Panc1 (cell line): ENCODE measurements at regions not wholly inside any gene's neighbourhood (a gene's known extent, or its start where the extent isn't known, plus 50 kb on each side); places are given as distances from the start of the nearest gene placed in this dataset.

Experiments
- ATAC-seq: fragments of 200-7000 bp; cut with Tn5 transposase; 2 replicates; pipeline ENCODE4 v1.9.1; 2020; ENCODE audit warnings: mild to moderate bottlenecking, moderate library complexity
- BruUV-seq: library from RNA; stranded (reverse); fragments of 400-500 nt; replicated peaks from 2 replicates; lab custom pipeline; 2021; lab: Mats Ljungman, UMichigan
- CTCF ChIA-PET: fragments of 300-600 bp; sonication (Branson Sonifier 250); formaldehyde crosslinking; loops from one replicate; lab custom pipeline; 2022; ENCODE audit warnings: antibody characterized with exemption; lab: Charles Lee
- POLR2A ChIA-PET: fragments of 300-600 bp; sonication (Branson Sonifier 250); formaldehyde crosslinking; loops from one replicate; lab custom pipeline; 2022; ENCODE audit warnings: antibody characterized with exemption; lab: Charles Lee
- DNase-seq: peaks from one replicate; pipeline ENCODE4 v3.0.0-alpha.2; 2010; ENCODE audit warnings: low read depth, low spot score
- H3K27ac ChIP-seq: 2 replicates; pipeline ENCODE4 v1.5.1; 2011; ENCODE audit warnings: mild to moderate bottlenecking, low read length, inconsistent platforms
- H3K27me3 ChIP-seq: fragments of 200-500 bp; sonication (Bioruptor generic); 2 replicates; pipeline ENCODE4 v1.6.0; 2014; ENCODE audit warnings: low read length, inconsistent platforms; ENCODE audit not compliant: control insufficient read depth, insufficient read depth
- H3K36me3 ChIP-seq: fragments of 200-500 bp; sonication (Bioruptor generic); 2 replicates; pipeline ENCODE4 v1.5.1; 2014; ENCODE audit warnings: inconsistent platforms, mild to moderate bottlenecking, low read length, moderate library complexity; ENCODE audit not compliant: control insufficient read depth, insufficient read depth
- H3K4me1 ChIP-seq: 2 replicates; pipeline ENCODE4 v1.5.1; 2011; ENCODE audit warnings: inconsistent platforms, mild to moderate bottlenecking, low read length, moderate library complexity; ENCODE audit not compliant: control insufficient read depth, insufficient read depth
- H3K4me3 ChIP-seq, 2 experiments: 2 replicates each; pipeline ENCODE4 v1.5.1; 2011 to 2012; ENCODE audit warnings: low read depth in 2 of 2, low read length in 2 of 2, mild to moderate bottlenecking in 2 of 2, inconsistent platforms in 1 of 2, moderate library complexity in 1 of 2
- H3K9me3 ChIP-seq: fragments of 200-500 bp; sonication (Bioruptor generic); 2 replicates; pipeline ENCODE4 v1.5.1; 2014; ENCODE audit warnings: low read depth, mild to moderate bottlenecking, inconsistent platforms, low read length, moderate library complexity; ENCODE audit not compliant: control insufficient read depth, insufficient read depth
- POLR2AphosphoS5 ChIP-seq: IDR thresholded peaks from 2 replicates; pipeline ENCODE4 v1.6.1; 2012; ENCODE audit warnings: mild to moderate bottlenecking, low read depth, low read length, moderate library complexity
- SIN3A ChIP-seq: IDR thresholded peaks from 2 replicates; pipeline ENCODE4 v1.6.1; 2012; ENCODE audit warnings: low read depth, mild to moderate bottlenecking, low read length, moderate library complexity, borderline replicate concordance; ENCODE audit not compliant: insufficient read depth
- TCF7L2 ChIP-seq: IDR thresholded peaks from 2 replicates; pipeline ENCODE4 v1.6.1; 2011; ENCODE audit warnings: mild to moderate bottlenecking, low read depth, low read length, inconsistent platforms
- in situ Hi-C: cut with HindIII; loops from 2 replicates; pipeline ENCODE4 v1.10.0; 2016; ENCODE audit warnings: low sequenced_read_pairs, low pct_unique_long_range_greater_than_20kb
- intact Hi-C: fragments of 100-400 bp; cut with micrococcal nuclease; formaldehyde crosslinking; loops from one replicate; pipeline ENCODE4 v1.10.0; 2022; ENCODE audit not compliant: unreplicated experiment
- TF ChIP-seq, protein P1 (sequence below): fragments of 450-650 bp; IDR thresholded peaks from 2 replicates; pipeline ENCODE4 v1.5.1; 2017; ENCODE audit warnings: mild to moderate bottlenecking
- TF ChIP-seq, protein P2 (sequence below), 2 experiments: IDR thresholded peaks; 2 replicates each; pipeline ENCODE4 v1.6.1; 2011 to 2012; ENCODE audit warnings: low read depth in 2 of 2, control low read depth in 1 of 2, low read length in 1 of 2, mild to moderate bottlenecking in 1 of 2, moderate library complexity in 1 of 2; ENCODE audit not compliant: insufficient read depth in 1 of 2

DNA sequence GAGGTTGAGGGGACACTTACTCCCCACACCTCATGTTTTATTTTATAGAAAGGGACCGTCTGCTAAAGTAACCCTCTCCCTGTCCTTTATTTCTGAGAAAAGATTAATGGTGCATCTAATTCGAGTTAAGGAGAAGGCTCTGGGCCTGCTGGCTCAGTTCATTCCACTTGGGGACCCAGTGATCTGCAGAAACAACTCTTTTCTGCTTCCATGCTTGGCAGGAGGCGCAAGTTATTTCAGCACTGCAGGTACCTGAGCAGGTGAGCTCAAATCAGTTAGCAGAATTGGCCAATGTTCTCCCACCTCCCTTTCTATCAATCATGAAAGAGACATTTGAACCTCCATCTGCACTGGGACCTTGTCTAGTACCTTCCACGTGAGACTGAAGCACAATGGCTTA, 396.1 kb downstream of the SFMBT2 start:
- no TSS peak for BruUV-seq
- H3K4me3 ChIP-seq, result no peak overlapping the region
- DNase-seq (no peak), ATAC-seq (no peak)
- H3K36me3 ChIP-seq, result no peaks in the 10 kb centered on the region
- ChIA-PET CTCF (no interaction called here), POLR2A (no interaction called here)
- H3K27me3 ChIP-seq, result no peaks in the 10 kb centered on the region
- H3K9me3 ChIP-seq, result no peaks in the 10 kb centered on the region
- no peaks in the 10 kb centered on the region for H3K4me1 ChIP-seq
- in situ Hi-C loops, result no loop called here
- intact Hi-C loops, result no loop called here
- TF ChIP-seq POLR2AphosphoS5 (no peak), SIN3A (no peak), TCF7L2 (no peak)
- TF ChIP-seq, protein P1, sequence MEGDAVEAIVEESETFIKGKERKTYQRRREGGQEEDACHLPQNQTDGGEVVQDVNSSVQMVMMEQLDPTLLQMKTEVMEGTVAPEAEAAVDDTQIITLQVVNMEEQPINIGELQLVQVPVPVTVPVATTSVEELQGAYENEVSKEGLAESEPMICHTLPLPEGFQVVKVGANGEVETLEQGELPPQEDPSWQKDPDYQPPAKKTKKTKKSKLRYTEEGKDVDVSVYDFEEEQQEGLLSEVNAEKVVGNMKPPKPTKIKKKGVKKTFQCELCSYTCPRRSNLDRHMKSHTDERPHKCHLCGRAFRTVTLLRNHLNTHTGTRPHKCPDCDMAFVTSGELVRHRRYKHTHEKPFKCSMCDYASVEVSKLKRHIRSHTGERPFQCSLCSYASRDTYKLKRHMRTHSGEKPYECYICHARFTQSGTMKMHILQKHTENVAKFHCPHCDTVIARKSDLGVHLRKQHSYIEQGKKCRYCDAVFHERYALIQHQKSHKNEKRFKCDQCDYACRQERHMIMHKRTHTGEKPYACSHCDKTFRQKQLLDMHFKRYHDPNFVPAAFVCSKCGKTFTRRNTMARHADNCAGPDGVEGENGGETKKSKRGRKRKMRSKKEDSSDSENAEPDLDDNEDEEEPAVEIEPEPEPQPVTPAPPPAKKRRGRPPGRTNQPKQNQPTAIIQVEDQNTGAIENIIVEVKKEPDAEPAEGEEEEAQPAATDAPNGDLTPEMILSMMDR, result no peak
- TF ChIP-seq, protein P2, sequence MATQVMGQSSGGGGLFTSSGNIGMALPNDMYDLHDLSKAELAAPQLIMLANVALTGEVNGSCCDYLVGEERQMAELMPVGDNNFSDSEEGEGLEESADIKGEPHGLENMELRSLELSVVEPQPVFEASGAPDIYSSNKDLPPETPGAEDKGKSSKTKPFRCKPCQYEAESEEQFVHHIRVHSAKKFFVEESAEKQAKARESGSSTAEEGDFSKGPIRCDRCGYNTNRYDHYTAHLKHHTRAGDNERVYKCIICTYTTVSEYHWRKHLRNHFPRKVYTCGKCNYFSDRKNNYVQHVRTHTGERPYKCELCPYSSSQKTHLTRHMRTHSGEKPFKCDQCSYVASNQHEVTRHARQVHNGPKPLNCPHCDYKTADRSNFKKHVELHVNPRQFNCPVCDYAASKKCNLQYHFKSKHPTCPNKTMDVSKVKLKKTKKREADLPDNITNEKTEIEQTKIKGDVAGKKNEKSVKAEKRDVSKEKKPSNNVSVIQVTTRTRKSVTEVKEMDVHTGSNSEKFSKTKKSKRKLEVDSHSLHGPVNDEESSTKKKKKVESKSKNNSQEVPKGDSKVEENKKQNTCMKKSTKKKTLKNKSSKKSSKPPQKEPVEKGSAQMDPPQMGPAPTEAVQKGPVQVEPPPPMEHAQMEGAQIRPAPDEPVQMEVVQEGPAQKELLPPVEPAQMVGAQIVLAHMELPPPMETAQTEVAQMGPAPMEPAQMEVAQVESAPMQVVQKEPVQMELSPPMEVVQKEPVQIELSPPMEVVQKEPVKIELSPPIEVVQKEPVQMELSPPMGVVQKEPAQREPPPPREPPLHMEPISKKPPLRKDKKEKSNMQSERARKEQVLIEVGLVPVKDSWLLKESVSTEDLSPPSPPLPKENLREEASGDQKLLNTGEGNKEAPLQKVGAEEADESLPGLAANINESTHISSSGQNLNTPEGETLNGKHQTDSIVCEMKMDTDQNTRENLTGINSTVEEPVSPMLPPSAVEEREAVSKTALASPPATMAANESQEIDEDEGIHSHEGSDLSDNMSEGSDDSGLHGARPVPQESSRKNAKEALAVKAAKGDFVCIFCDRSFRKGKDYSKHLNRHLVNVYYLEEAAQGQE (IDR thresholded peaks at IDR 0.05; ENCODE audit: insufficient read depth in 1 of 2, low read depth in 2 of 2, low read length in 1 of 2), result no peak
- H3K27ac ChIP-seq, result no peak overlapping the region

- CTCF ChIA-PET, result no interaction called here
- intact Hi-C loops (no loop called here), in situ Hi-C loops (no loop called here)
- no peak for ATAC-seq
- no peak for DNase-seq
- POLR2A ChIA-PET, result no interaction called here
- H3K36me3 ChIP-seq, result no peaks in the 10 kb centered on the region
- no peak overlapping the region for H3K27ac ChIP-seq
- H3K4me1 ChIP-seq, result no peaks in the 10 kb centered on the region
- TF ChIP-seq SIN3A, result no peak
- TF ChIP-seq, protein P2 (IDR thresholded peaks at IDR 0.05; ENCODE audit: insufficient read depth in 1 of 2, low read depth in 2 of 2, low read length in 1 of 2), result no peak
- TF ChIP-seq, protein P1, result no peak
- BruUV-seq, result no TSS peak
- no peak overlapping the region for H3K4me3 ChIP-seq
- H3K9me3 ChIP-seq, result no peaks in the 10 kb centered on the region
- no peaks in the 10 kb centered on the region for H3K27me3 ChIP-seq
Observed at GRCh38 chr10:7011994-7012393, 398.8 kb downstream of the SFMBT2 start.
